ENCODE measurements at regions not wholly inside any gene's neighbourhood (a gene's known extent, or its start where the extent isn't known, plus 50 kb on each side); places are given as distances from the start of the nearest gene placed in this dataset.

- no peak overlapping the region for H3K4me3 ChIP-seq (replicated peaks in 1 of 3)
- 84 to 92% methylated on average over 3 of the region's 3 CpGs for WGBS, 2 donors
- no peaks in the 10 kb centered on the region for H3K27me3 ChIP-seq
- no peak for DNase-seq
- H3K27ac ChIP-seq = no peak overlapping the region
- no peak for TF ChIP-seq CTCF (IDR thresholded peaks at IDR 0.05)
- TF ChIP-seq POLR2A (IDR thresholded peaks at IDR 0.05) = no peak
- H3K4me1 ChIP-seq = no peaks in the 10 kb centered on the region
- no peaks in the 10 kb centered on the region for H3K36me3 ChIP-seq
- no peaks in the 10 kb centered on the region for H3K9me3 ChIP-seq
- intact Hi-C loops (cut with DNase I) = no loop called here
Observed at GRCh38 chr2:145185696-145186095, 665.8 kb upstream of the ZEB2 start.

- Histone ChIP-seq H3K27me3 (no peaks in the 10 kb centered on the region), H3K4me1 (no peaks in the 10 kb centered on the region), H3K27ac (no peak overlapping the region), H3K36me3 (no peaks in the 10 kb centered on the region), H3K9me3 (no peaks in the 10 kb centered on the region), H3K4me3 (replicated peaks in 1 of 3) (no peak overlapping the region)
- WGBS, 2 donors = 31 to 33% methylated on average over 5 of the region's 5 CpGs
- intact Hi-C loops (cut with DNase I) = no loop called here
- DNase-seq = no peak
- no peak for TF ChIP-seq POLR2A (IDR thresholded peaks at IDR 0.05)
- TF ChIP-seq CTCF (IDR thresholded peaks at IDR 0.05) = no peak
Observed at GRCh38 chr2:145184741-145185651, 665.1 kb upstream of the ZEB2 start.

- Histone ChIP-seq H3K4me1 (no peaks in the 10 kb centered on the region), H3K27ac (no peak overlapping the region), H3K36me3 (no peaks in the 10 kb centered on the region), H3K27me3 (no peaks in the 10 kb centered on the region), H3K9me3 (no peaks in the 10 kb centered on the region), H3K4me3 (replicated peaks in 1 of 3) (no peak overlapping the region)
- TF ChIP-seq POLR2A (IDR thresholded peaks at IDR 0.05) (no peak), CTCF (IDR thresholded peaks at IDR 0.05) (no peak)
- 88 to 90% methylated on average over 2 of the region's 2 CpGs for WGBS, 2 donors
- intact Hi-C loops (cut with DNase I) = no loop called here
- DNase-seq = no peak
Observed at GRCh38 chr2:145169285-145169684, 649.4 kb upstream of the ZEB2 start.

GRCh38 chr2:145168091-145168490 is 648.2 kb upstream of the ZEB2 start:
- Histone ChIP-seq H3K4me3 (replicated peaks in 1 of 3) (no peak overlapping the region), H3K27me3 (no peaks in the 10 kb centered on the region), H3K36me3 (no peaks in the 10 kb centered on the region), H3K27ac (no peak overlapping the region), H3K4me1 (no peaks in the 10 kb centered on the region), H3K9me3 (no peaks in the 10 kb centered on the region)
- intact Hi-C loops (cut with DNase I) = no loop called here
- DNase-seq = no peak
- TF ChIP-seq CTCF (IDR thresholded peaks at IDR 0.05) (no peak), POLR2A (IDR thresholded peaks at IDR 0.05) (no peak)
- WGBS, 2 donors = 81 to 84% methylated on average over 5 of the region's 5 CpGs

- Histone ChIP-seq H3K9me3 (no peaks in the 10 kb centered on the region), H3K4me1 (no peaks in the 10 kb centered on the region), H3K27ac (no peak overlapping the region), H3K36me3 (no peaks in the 10 kb centered on the region), H3K4me3 (replicated peaks in 1 of 3) (no peak overlapping the region), H3K27me3 (no peaks in the 10 kb centered on the region)
- TF ChIP-seq CTCF (IDR thresholded peaks at IDR 0.05) = no peak
- no peak for TF ChIP-seq POLR2A (IDR thresholded peaks at IDR 0.05)
- intact Hi-C loops (cut with DNase I) = no loop called here
- DNase-seq = no peak
Observed at GRCh38 chr2:145166731-145167302, 646.9 kb upstream of the ZEB2 start.
